AG09309 (cell line): ENCODE measurements at regions not wholly inside any gene's neighbourhood (a gene's known extent, or its start where the extent isn't known, plus 50 kb on each side); places are given as distances from the start of the nearest gene placed in this dataset.

ENCODE experiments used
- DNase-seq: peaks from one replicate; pipeline ENCODE4 v3.0.0-alpha.2; 2010; ENCODE audit warnings: low read depth
- H3K4me3 ChIP-seq: 2 replicates; pipeline ENCODE4 v1.5.1; 2011; ENCODE audit warnings: mild to moderate bottlenecking, low read depth, low read length, moderate library complexity; ENCODE audit not compliant: control insufficient read depth
- TF ChIP-seq, protein P1 (sequence below): IDR thresholded peaks from 2 replicates; pipeline ENCODE4 v1.5.1; 2011; ENCODE audit warnings: mild to moderate bottlenecking, low read depth, low read length, inconsistent platforms; ENCODE audit not compliant: insufficient read depth, control insufficient read depth; ENCODE audit errors: missing control alignments

DNA sequence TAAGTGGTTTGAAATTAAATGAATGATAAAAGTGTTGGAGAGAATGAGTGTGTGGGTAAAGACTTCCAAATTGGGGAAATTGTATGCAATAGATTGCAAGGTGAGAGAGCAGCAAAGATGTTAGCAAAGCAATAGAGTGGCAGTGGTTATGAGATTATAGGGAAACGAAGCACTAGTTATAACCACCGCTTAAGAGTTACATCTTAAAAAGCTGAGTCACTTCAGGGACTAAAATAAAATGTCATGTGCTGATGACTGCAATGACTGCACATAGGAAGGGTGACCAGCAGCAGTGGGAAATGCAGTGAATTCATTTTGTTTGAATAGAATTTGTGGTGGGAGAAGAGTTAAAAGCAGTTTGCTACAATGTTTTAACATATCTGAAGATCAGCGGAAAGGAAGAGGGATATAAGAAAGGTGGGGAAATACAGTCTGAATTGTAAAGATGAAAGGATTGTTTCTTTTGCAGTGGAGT is 127.3 kb downstream of the RAP2B start:
- no peak overlapping the region for H3K4me3 ChIP-seq
- TF ChIP-seq, protein P1, sequence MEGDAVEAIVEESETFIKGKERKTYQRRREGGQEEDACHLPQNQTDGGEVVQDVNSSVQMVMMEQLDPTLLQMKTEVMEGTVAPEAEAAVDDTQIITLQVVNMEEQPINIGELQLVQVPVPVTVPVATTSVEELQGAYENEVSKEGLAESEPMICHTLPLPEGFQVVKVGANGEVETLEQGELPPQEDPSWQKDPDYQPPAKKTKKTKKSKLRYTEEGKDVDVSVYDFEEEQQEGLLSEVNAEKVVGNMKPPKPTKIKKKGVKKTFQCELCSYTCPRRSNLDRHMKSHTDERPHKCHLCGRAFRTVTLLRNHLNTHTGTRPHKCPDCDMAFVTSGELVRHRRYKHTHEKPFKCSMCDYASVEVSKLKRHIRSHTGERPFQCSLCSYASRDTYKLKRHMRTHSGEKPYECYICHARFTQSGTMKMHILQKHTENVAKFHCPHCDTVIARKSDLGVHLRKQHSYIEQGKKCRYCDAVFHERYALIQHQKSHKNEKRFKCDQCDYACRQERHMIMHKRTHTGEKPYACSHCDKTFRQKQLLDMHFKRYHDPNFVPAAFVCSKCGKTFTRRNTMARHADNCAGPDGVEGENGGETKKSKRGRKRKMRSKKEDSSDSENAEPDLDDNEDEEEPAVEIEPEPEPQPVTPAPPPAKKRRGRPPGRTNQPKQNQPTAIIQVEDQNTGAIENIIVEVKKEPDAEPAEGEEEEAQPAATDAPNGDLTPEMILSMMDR: no peak
- DNase-seq: no peak

DNA sequence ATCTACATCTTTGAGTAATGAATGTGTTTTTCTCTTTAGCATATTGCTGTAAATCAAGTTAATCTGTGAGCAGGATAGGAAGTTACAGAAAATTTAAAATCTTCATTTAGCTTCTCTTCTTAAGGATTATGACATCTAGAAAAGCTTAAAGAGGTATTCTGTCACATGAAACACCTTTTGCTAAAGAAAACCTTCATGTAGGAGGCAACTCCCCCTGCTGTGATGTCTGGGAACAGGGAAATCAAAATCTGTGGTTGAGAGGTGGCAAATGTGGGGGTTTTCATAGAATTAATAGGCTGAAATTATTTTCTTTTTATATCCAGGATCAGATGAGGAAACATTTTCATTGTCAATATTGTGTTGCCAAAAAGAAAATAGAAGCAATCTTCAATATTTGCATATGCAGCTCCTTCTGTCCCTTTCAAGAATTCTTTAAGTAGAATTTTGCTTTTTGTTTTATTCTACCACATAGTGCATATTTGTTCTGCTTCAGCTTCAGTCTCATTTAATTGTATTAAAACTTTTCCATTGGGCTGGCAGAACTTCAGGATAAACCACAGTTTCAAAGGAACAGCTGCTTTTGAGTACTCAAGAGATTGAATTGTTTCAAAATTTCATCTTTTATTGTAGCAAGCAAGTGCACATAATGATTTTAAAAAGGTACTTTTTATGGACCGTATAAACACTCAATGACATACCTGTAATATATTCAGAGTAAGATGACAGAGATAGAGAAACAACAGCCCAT is 128.4 kb downstream of the RAP2B start:
- DNase-seq: no peak
- TF ChIP-seq, protein P1: peak; percentile 42
- no peak overlapping the region for H3K4me3 ChIP-seq

DNA sequence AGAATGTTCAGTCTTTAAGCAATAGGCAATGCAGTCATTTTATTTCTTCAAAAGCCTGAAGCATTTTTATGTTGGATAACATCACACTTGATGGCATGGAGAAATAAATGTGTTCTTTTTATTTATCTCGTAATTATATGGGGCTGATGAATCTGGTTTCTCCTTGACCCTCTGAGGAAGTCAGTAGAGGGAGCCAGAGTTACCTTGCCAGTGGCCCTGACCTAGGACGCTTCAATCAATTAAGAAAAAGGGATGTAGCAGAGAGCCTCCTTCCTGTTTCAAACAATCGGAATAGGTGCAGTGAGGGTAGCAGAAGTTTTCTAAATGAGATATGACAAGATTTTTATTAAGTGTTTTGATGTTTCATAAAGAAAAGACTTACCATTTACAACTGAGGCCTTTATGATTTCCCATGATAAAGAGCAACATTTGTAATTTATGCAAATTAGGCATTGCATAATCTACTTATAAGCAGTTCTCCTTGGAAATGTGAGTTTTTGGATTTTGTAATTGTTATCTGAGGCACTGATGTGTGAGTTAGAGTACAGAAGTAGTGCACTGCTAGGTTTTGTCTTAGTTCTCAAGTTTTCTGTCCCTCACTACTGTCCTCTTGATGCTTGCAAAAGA is 129.1 kb downstream of the RAP2B start:
- DNase-seq: no peak
- TF ChIP-seq, protein P1: peak; percentile 60
- no peak overlapping the region for H3K4me3 ChIP-seq

DNA sequence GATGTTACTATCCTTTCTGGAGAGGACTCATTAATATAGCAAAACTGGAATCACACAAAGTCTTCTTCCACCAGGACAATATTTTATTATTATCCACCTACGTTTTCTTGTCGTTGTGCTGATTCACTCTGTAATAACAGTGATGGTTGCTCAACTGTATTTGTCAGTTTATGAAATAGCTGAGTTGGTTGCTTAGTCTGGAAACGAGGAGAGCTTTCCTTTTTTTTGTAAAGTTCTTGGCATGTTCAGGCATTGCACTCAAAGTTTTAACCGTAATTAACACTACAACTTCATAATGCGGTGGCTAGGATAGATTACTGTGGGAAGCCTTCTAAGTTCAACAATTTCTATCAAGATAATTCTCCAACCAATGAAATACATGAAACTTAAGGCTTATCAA is 131.2 kb downstream of the RAP2B start:
- DNase-seq: peak; percentile 55
- H3K4me3 ChIP-seq: no peak overlapping the region
- TF ChIP-seq, protein P1: no peak

DNA sequence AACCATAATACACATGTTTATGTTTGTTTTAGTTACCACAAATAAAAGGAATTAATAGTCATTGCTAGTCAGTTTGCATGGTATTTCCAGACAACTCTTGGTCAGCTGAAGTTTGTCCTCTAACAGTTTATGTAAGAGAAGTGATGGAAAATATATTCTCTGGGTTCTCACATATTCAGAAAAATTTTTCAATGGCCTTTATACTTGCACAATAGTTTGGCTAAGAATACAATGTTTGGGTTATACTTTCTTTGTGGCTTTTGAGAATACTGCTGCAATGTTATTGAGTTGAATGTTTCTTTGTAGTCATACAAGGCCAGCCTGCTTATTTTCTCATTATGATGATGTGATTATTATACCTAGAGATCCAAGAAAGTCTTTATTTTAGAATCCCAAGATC is 133.9 kb downstream of the RAP2B start:
- no peak overlapping the region for H3K4me3 ChIP-seq
- no peak for DNase-seq
- TF ChIP-seq, protein P1: no peak

DNA sequence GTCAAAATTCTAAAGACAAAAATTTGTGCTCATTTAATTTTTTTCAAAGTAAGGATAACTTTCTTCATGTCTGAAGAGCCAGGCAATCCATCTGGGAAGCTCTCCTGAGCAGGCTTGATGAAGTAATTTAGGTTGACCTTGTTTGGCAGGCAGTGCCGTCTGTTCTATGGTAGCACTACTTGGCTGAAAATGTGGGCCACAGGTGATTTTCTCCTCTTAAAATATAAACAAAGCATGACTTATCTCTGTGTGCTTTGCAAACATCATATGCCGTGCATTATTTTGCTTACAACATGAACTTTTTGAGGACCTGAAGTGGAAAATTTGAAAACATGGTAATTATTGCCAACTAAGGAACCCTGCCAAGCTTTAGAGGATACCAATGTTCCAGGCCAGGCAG is 143.2 kb downstream of the RAP2B start:
- TF ChIP-seq, protein P1: no peak
- DNase-seq: no peak
- no peak overlapping the region for H3K4me3 ChIP-seq
